Activated naive CD8-positive, alpha-beta T cell treated with anti-CD3 and anti-CD28 coated beads for 36 hours (primary cell): ENCODE measurements at regions not wholly inside any gene's neighbourhood (a gene's known extent, or its start where the extent isn't known, plus 50 kb on each side); places are given as distances from the start of the nearest gene placed in this dataset.

Source experiments
- DNase-seq: peaks from one replicate; pipeline ENCODE4 v3.0.0; 2021
- H3K27ac Mint-ChIP-seq: one replicate; pipeline ENCODE4 v1.8.0; 2022; ENCODE audit warnings: mild to moderate bottlenecking, moderate library complexity, mixed read lengths
- H3K27me3 Mint-ChIP-seq: one replicate; pipeline ENCODE4 v1.8.0; 2022; ENCODE audit warnings: mild to moderate bottlenecking, mixed read lengths
- H3K36me3 Mint-ChIP-seq: one replicate; pipeline ENCODE4 v1.8.0; 2021; ENCODE audit warnings: mild to moderate bottlenecking, mixed read lengths
- H3K4me1 Mint-ChIP-seq: one replicate; pipeline ENCODE4 v1.8.0; 2021; ENCODE audit warnings: mixed read lengths
- H3K4me3 Mint-ChIP-seq: one replicate; pipeline ENCODE4 v1.8.0; 2022; ENCODE audit warnings: mild to moderate bottlenecking, moderate library complexity, mixed read lengths
- H3K9me3 Mint-ChIP-seq: one replicate; pipeline ENCODE4 v1.8.0; 2022; ENCODE audit warnings: mixed read lengths

- no peak overlapping the region for H3K4me3 Mint-ChIP-seq
- H3K9me3 Mint-ChIP-seq = no peaks in the 10 kb centered on the region
- no peaks in the 10 kb centered on the region for H3K36me3 Mint-ChIP-seq
- H3K4me1 Mint-ChIP-seq = no peaks in the 10 kb centered on the region
- H3K27me3 Mint-ChIP-seq = peaks cover 19% of the 10 kb centered on the region
- H3K27ac Mint-ChIP-seq = no peak overlapping the region
- no peak for DNase-seq
Observed at GRCh38 chr22:48376936-48377712, 1450.5 kb downstream of the BRD1 start.

GRCh38 chr22:48376428-48376827 lies 1451.2 kb downstream of the BRD1 start:
- H3K9me3 Mint-ChIP-seq = no peaks in the 10 kb centered on the region
- H3K27me3 Mint-ChIP-seq = peaks cover 19% of the 10 kb centered on the region
- no peak overlapping the region for H3K27ac Mint-ChIP-seq
- no peaks in the 10 kb centered on the region for H3K4me1 Mint-ChIP-seq
- no peak overlapping the region for H3K4me3 Mint-ChIP-seq
- H3K36me3 Mint-ChIP-seq = no peaks in the 10 kb centered on the region
- DNase-seq = no peak

GRCh38 chr22:48373626-48374173 lies 1454.0 kb downstream of the BRD1 start:
- DNase-seq = no peak
- peaks cover 22% of the 10 kb centered on the region for H3K27me3 Mint-ChIP-seq
- H3K4me3 Mint-ChIP-seq = no peak overlapping the region
- H3K27ac Mint-ChIP-seq = no peak overlapping the region
- no peaks in the 10 kb centered on the region for H3K4me1 Mint-ChIP-seq
- no peaks in the 10 kb centered on the region for H3K9me3 Mint-ChIP-seq
- no peaks in the 10 kb centered on the region for H3K36me3 Mint-ChIP-seq

- H3K4me1 Mint-ChIP-seq = no peaks in the 10 kb centered on the region
- H3K27me3 Mint-ChIP-seq = peaks cover 19% of the 10 kb centered on the region
- no peaks in the 10 kb centered on the region for H3K9me3 Mint-ChIP-seq
- no peak overlapping the region for H3K4me3 Mint-ChIP-seq
- H3K36me3 Mint-ChIP-seq = no peaks in the 10 kb centered on the region
- H3K27ac Mint-ChIP-seq = no peak overlapping the region
- no peak for DNase-seq
Observed at GRCh38 chr22:48372390-48372789, 1455.3 kb downstream of the BRD1 start.

- H3K27ac Mint-ChIP-seq = no peak overlapping the region
- H3K9me3 Mint-ChIP-seq = no peaks in the 10 kb centered on the region
Observed at GRCh38 chr22:48371391-48371790, 1456.3 kb downstream of the BRD1 start.

GRCh38 chr22:48370508-48371325 lies 1457.0 kb downstream of the BRD1 start:
- no peak overlapping the region for H3K27ac Mint-ChIP-seq
- H3K4me1 Mint-ChIP-seq = no peaks in the 10 kb centered on the region
- H3K9me3 Mint-ChIP-seq = no peaks in the 10 kb centered on the region
- H3K27me3 Mint-ChIP-seq = peaks cover 7% of the 10 kb centered on the region
- H3K4me3 Mint-ChIP-seq = no peak overlapping the region
- H3K36me3 Mint-ChIP-seq = no peaks in the 10 kb centered on the region
- DNase-seq = no peak

More at GRCh38 chr22:48371391-48371790, 1456.3 kb downstream of the BRD1 start:
- no peaks in the 10 kb centered on the region for H3K4me1 Mint-ChIP-seq
- H3K36me3 Mint-ChIP-seq = no peaks in the 10 kb centered on the region
- no peak overlapping the region for H3K4me3 Mint-ChIP-seq
- no peak for DNase-seq
- peaks cover 11% of the 10 kb centered on the region for H3K27me3 Mint-ChIP-seq

GRCh38 chr22:48369789-48370507 lies 1457.7 kb downstream of the BRD1 start:
- Mint-ChIP-seq H3K4me1 (no peaks in the 10 kb centered on the region), H3K9me3 (no peaks in the 10 kb centered on the region)

GRCh38 chr22:48368975-48369525 lies 1458.6 kb downstream of the BRD1 start:
- H3K36me3 Mint-ChIP-seq = no peaks in the 10 kb centered on the region
- H3K4me3 Mint-ChIP-seq = no peak overlapping the region
- no peaks in the 10 kb centered on the region for H3K4me1 Mint-ChIP-seq
- H3K27ac Mint-ChIP-seq = no peak overlapping the region
- no peaks in the 10 kb centered on the region for H3K9me3 Mint-ChIP-seq
- DNase-seq = no peak
- peaks cover 7% of the 10 kb centered on the region for H3K27me3 Mint-ChIP-seq

More at GRCh38 chr22:48369789-48370507, 1457.7 kb downstream of the BRD1 start:
- Mint-ChIP-seq H3K36me3 (no peaks in the 10 kb centered on the region), H3K4me3 (no peak overlapping the region), H3K27me3 (peaks cover 7% of the 10 kb centered on the region), H3K27ac (no peak overlapping the region)
- no peak for DNase-seq

GRCh38 chr22:48367731-48368130 lies 1459.9 kb downstream of the BRD1 start:
- H3K36me3 Mint-ChIP-seq = no peaks in the 10 kb centered on the region
- no peak for DNase-seq
- no peaks in the 10 kb centered on the region for H3K9me3 Mint-ChIP-seq
- no peaks in the 10 kb centered on the region for H3K4me1 Mint-ChIP-seq
- peaks cover 3% of the 10 kb centered on the region for H3K27me3 Mint-ChIP-seq
- no peak overlapping the region for H3K4me3 Mint-ChIP-seq
- no peak overlapping the region for H3K27ac Mint-ChIP-seq

GRCh38 chr22:48366591-48366990 lies 1461.1 kb downstream of the BRD1 start:
- Mint-ChIP-seq H3K36me3 (no peaks in the 10 kb centered on the region), H3K27me3 (peaks cover 3% of the 10 kb centered on the region), H3K4me3 (no peak overlapping the region), H3K4me1 (no peaks in the 10 kb centered on the region), H3K27ac (no peak overlapping the region), H3K9me3 (no peaks in the 10 kb centered on the region)
- DNase-seq = no peak

- H3K4me1 Mint-ChIP-seq = no peaks in the 10 kb centered on the region
- DNase-seq = no peak
- H3K4me3 Mint-ChIP-seq = no peak overlapping the region
- no peaks in the 10 kb centered on the region for H3K9me3 Mint-ChIP-seq
- peaks cover 3% of the 10 kb centered on the region for H3K27me3 Mint-ChIP-seq
- no peaks in the 10 kb centered on the region for H3K36me3 Mint-ChIP-seq
- H3K27ac Mint-ChIP-seq = no peak overlapping the region
Observed at GRCh38 chr22:48366056-48366455, 1461.6 kb downstream of the BRD1 start.

GRCh38 chr22:48365386-48365785 lies 1462.3 kb downstream of the BRD1 start:
- Mint-ChIP-seq H3K9me3 (no peaks in the 10 kb centered on the region), H3K36me3 (no peaks in the 10 kb centered on the region), H3K27me3 (peaks cover under 1% of the 10 kb centered on the region), H3K27ac (no peak overlapping the region), H3K4me1 (no peaks in the 10 kb centered on the region), H3K4me3 (no peak overlapping the region)
- no peak for DNase-seq

- Mint-ChIP-seq H3K9me3 (no peaks in the 10 kb centered on the region), H3K27ac (no peak overlapping the region), H3K4me1 (no peaks in the 10 kb centered on the region), H3K4me3 (no peak overlapping the region), H3K36me3 (no peaks in the 10 kb centered on the region), H3K27me3 (no peaks in the 10 kb centered on the region)
- DNase-seq = no peak
Observed at GRCh38 chr22:48362721-48363404, 1464.8 kb downstream of the BRD1 start.

- H3K9me3 Mint-ChIP-seq = no peaks in the 10 kb centered on the region
- H3K36me3 Mint-ChIP-seq = no peaks in the 10 kb centered on the region
- no peak overlapping the region for H3K4me3 Mint-ChIP-seq
- peaks cover 6% of the 10 kb centered on the region for H3K27me3 Mint-ChIP-seq
- no peaks in the 10 kb centered on the region for H3K4me1 Mint-ChIP-seq
- no peak for DNase-seq
- H3K27ac Mint-ChIP-seq = no peak overlapping the region
Observed at GRCh38 chr22:48361099-48361639, 1466.5 kb downstream of the BRD1 start.
